Limb (tissue), 2 donors: ENCODE measurements at regions not wholly inside any gene's neighbourhood (a gene's known extent, or its start where the extent isn't known, plus 50 kb on each side); places are given as distances from the start of the nearest gene placed in this dataset.
"Not testable (repeated sequence)": the region's sequence is repeated elsewhere in the genome, so short reads cannot be mapped to it uniquely, and the experiment has no call there.

ENCODE experiments used
- DNase-seq, 2 donors: peaks; one replicate each; pipeline ENCODE4 v3.0.0-alpha.2; 2016; ENCODE audit errors: extremely low spot score in 2 of 2

DNA sequence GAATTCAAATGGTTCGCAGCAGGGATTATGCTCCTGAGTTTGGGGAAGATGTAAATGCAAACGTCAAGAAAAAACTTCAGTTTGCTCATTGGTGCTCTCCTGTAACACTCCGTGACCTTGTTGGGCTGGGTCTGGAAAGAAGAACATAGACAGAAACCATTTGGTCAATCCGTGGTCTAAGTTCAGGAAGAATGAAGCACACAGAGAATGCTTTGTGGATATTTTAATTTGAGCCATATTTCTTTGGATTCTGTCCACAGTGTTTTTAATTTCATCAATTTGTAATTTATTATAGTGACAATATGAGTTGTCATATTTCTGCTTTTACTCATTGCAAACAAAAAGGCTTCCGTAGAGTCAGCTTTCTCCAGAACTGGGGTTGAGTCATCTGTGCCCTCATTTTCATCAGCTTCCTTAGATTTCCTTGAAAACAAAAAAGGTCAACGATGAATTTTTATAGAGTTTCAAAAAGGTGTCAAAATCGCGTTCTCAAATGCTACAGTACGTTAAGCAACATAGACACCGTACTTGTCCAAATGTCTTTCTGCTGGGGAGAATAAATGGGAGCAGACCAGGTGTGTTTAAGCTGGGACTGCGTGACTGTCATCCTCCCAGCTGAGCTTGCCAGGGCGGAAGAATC is 606.4 kb downstream of the RNF144A start:
- DNase-seq, result no peak

DNA sequence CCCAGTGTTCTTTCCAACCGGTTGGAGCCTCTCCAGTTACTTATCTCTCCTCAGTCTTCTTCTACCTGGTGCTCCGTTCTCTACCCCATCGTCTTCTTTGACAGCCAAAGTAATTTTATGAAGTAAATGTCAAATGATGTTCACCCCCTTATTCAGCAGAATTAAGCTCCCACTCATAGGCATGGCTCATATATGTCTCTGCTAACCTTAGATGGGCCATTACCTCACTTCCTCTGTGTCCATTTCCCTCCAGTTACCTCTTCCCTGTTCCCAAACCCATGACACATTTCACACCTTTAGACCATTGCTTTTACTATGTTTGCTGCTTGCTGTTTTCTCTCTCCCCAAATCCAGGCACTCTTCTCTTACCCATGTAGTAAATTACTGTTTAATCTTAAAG is 607.0 kb downstream of the RNF144A start:
- DNase-seq, result no peak

DNA sequence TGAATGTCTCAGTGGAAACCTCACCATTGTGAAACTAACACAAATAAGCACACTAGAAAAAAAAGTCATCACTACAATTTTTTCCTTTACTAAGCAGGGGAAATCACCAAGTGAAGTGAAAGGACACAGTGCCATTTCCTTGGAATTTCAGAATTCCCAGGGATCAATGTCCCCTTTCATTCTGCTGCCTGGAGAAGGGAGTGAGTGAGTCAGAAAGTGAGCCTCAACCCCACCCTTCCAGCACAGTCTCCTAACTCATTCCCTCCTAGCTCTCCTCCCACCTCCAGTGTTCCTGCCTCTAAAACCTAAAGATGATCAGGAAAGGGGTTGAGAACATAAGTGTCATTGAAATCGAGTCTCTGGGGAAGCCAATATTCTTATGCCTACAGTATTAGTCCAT is 608.5 kb downstream of the RNF144A start:
- no peak for DNase-seq

DNA sequence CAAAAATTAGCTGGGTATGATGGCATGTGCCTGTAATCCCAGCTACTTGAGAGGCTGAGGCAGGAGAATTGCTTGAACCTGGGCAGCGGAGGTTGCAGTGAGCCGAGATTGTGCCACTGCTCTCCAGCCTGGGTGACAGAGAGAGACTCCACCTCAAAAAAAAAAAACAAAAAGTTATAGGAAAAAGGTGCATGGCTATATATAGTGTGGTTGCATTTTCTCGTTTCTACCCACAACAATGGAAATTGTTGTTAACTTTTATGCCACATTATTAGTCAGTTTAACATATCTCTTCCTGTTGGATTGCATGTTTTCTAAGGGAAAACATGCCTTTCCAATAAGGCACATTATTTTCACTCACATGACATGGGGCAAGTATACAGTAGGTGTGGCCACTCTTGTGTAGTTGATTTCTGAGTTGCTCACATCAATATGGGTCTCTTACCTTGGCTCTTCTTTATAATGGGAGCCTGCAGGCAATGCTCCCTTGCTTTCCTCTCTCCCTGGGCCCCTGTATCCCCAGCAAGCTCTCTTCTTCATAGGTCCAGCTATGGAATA is 610.0 kb downstream of the RNF144A start:
- no peak for DNase-seq

DNA sequence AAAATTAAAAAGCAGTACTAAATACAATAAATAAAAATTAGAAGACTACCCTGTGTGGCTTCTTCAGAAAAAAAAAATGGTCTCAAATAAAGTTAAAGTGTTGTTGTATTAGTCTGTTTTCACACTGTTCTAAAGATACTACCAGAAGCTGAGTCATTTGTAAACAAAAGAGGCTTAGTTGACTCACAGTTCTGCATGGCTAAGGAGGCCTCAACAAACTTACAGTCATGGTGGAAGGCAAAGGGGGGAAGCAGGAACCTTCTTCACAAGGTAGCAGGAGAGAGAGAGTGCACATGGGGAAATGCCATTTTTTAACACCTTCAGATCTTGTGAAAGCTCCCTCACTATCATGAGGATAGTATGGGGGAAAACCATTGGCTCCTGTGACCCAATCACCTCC is 612.8 kb downstream of the RNF144A start:
- DNase-seq, result no peak

DNA sequence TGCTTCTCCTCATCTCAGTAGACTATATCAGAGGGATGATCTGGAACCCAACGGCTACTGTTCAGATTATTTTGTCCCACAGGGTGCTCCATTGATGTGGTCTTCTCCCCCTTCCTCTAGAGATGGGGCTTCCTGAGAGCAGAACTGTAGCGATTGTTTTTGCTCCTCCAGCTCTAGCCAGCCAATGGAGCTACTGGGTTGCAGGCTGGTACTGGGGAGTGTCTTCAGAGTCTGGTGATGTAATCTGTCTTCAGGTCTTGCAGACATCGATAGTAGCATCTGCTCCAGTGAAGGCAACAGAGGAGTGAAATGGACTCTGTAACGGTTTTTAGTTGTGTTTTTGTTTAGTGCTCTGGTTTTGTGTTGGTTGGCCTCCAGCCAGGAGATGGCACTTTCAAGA is 621.9 kb downstream of the RNF144A start:
- DNase-seq, result no peak

DNA sequence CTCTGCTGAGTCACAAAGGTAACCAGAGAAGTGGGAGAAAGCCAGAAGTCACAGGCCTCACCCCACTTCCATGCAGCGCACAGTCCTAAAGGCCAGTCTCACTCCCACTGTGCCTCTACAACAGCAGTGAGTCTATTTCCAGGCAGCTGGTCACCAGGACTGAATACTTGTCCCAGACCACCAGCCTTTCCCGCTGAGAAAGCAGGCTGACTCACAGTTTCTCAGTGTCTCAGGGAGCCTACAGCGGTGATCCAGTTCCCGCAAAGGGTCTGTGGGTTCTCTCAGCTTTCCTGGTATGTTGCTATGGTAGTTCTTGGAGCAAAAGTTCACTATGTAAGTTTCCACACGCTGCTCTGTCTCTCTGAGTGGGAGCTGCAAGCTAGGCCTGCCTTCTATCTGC is 622.5 kb downstream of the RNF144A start:
- DNase-seq, result no peak

DNA sequence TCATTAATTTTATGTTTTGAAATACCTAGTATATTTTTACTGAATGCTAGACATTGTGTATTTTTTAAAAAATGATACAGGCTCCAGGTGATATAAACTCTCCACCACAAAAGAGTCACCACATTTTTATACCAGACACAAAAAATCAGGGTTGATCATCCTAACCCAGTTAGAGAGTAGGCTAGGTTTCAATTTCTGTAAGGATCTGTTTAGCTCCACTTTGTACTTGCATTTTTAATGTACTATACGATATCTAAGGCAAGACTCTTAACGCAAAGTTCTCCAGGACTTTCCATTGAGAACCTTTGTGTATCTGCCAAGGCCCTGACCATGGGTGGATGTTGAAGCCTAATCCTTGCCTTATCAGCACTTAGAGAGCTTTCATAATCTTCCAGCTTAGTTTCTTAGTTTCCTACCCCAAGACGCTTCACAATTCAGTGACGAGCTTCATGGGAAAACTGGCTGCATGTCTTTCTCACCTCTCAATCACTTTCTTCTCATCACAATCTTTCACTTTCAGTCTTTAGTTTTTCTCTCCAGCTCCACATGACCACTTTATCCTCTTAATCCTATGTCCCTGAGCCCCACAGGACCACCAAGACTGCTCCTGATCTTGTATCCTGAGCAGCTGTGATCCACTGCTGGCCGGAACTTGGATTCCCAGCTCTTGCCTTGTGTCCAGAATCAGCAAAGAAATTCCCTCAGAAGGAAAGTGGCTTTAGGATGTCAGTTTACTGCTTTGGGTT is 635.8 kb downstream of the RNF144A start:
- DNase-seq, result no peak

DNA sequence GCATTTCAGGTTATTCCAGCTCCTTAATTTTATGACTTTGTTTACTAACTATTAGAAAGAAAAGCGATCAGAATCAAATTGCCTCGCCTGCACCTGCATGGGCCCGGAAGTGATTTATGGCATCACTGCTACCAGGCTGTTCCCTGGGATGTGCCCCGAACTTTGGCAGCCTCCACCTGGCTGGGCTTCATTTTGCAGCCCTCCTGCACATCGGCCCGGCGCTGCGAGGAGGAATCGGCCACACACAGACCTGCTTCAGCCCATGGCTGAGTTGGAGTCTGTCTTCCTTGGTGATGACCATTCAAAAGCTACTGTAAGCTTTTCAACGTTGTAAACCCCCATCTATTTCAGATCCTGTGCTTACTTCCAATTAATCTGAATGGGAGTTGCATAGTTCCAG is 638.0 kb downstream of the RNF144A start:
- no peak for DNase-seq

DNA sequence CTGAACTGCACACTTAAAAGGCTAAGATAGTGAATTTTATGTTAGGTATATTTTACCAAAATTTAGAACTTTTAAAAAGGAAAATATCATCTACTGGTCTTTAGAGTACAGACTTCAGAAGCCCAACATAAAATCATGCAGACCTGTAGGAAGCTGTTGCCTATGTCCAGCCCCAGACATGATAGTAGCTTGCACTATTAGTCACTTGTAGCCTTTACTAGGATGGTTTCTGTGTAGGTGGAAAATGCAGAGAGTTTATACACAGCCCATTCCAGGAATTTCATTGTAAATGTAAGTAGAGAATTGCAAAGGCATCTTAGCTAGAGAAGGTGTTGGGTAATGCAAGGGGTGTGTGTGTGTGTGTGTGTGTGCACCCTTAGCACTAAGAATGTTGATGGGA is 640.2 kb downstream of the RNF144A start:
- DNase-seq, result no peak

DNA sequence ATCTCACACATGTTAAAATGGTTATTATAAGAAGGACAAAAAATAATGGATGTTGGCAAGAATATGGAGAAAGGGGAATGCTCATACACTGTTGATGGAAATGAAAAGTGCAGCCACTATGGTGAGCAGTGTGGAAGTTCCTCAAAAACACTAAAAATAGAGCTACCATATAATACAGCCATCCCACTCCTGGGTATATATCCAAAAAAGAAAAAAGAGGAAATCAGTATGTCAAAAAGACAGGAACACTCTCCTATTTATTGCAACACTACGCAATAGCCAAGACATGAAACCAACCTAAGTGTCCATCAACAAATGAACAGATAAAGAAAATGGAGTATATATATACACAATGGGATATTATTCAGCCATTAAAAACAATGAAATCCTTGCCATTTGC is 642.6 kb downstream of the RNF144A start:
- no peak for DNase-seq

DNA sequence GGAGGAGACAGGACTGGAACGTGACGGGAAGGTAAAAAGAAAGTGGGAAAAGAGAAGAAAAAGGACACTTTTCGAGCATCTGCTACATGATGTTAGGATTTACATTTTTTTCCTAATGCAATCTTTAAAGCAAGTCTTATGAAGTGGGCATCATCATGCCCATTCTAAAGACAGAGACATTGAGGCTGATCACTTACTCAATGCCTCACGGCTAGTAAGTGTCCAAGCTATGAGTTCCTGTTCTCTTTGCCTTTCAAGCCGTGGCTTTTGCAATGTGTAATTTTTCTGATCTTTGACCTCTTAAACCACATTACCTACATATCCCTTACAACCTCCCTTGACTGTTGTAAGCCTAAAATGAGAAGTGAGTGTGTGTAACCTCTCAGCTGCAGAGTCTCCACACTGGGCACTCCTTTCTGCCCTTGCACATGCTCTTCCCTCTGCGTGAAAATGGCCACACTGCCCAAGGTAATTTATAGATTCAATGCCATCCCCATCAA is 649.2 kb downstream of the RNF144A start:
- no peak for DNase-seq

DNA sequence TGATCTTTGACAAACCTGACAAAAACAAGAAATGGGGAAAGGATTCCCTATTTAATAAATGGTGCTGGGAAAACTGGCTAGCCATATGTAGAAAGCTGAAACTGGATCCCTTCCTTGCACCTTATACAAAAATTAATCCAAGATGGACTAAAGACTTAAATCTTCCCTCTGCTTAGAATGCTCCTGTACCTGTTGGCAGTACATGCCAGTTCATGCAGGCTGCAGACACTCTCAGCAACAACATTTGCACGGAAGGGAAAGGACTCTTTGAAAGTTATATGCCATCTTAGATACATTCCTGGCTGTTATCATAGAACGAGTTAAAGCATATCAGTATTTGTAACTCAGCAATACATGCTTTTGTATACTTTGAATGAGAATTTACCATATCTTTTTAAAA is 649.9 kb downstream of the RNF144A start:
- not testable (repeated sequence) for DNase-seq

DNA sequence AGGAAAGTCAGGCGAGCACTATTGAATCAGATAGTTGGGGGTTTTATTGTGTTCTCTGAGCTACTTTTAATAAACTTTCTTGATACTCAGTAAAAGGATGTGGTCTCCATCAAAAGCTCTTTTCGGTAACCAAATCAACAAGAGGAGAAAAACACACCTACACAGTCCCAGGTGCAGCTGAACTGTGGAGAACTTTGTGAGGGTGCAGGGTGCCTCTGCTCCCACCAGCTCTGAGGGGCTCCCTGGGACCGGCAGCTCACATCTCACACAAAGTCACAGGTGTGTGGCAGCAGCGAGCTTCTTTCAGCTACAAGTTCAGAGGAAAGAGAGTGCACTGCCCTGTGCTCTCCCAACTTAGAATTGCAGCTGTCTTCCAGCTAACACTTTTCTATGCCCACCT is 650.4 kb downstream of the RNF144A start:
- no peak for DNase-seq

DNA sequence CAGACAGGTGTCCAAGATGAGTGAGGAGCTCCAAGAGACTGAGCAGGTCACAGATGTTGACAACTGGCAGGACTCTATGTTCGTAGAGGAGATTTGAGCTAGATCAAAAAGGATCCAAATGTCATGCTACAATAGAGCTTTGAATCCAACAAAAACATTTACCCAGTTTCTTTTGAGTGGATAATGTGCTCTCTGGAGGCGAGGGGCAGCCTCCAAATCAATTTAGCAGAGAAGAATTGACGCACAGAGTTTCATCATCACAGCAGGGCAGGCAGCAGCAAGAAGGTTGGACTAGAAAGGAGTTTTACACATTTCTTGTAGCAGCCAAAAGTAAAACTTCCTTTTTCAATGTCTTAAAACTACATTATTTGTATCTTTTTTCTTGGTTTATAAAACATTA is 653.0 kb downstream of the RNF144A start:
- no peak for DNase-seq

DNA sequence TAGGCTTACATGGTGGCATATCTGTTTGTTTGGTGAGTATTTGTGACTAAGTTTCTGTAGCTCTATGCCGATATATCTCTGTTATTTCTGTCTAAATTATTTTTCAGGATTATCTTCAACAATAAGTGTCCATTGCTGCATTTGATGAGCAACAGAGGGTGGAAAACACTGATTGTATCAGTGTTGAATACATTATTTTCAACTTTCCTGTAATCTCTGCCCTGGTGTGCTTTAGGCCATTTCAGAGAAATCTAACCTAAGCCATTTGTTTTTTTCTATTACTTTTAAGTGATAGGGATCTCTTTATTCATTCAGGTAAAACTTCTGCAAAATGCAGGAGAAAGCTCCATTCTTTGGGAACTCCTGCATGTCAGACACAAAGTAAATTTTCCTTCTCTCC is 654.5 kb downstream of the RNF144A start:
- no peak for DNase-seq

DNA sequence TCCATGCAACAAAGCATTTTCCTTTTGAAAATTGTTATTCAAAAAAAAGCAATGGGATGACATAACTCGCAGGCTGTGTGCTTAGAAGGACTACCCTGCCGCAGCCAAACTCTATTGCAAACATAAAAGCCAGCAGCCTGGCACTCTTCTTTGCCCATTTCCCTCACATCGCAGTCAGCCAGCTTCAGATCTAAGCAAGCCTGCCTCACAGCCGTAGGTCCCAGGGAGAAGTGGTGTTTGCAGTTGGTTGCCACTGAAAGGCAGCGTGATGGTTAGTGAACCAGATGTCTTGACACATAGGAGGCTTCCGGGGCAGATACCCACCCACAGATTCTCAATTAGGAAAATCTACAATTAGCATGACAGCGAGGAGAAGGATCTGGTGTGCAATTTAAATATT is 655.2 kb downstream of the RNF144A start:
- no peak for DNase-seq

DNA sequence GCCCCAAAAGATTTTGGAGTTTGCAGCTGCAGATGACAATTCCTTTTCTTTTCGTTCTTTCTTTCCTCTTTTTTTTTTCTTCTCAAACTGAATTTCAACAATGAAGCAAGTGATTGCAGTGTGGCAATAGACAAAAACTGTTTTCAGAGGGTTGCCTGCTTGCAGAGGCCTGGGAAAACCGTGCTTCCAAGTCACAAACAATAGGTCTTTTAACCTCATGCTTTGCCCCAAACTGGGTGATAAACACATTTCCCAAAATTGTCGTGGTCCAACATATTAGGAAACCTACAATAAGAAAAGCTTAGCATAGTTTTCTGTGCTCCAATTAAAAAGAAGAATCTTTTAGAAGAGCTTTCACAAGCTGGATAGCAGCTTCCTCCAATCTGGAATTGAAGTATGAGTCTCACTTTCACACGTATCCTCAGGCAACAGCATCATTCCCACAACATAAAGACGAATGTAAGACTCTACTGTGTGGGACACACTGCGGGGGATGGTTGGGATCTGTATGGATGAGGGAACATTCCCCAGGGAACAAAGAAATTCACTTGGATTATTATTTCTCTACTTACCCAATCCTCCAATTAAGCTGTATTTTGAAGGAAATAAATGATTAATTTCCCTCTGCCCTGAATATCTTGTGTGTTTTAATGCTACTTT is 656.1 kb downstream of the RNF144A start:
- no peak for DNase-seq

DNA sequence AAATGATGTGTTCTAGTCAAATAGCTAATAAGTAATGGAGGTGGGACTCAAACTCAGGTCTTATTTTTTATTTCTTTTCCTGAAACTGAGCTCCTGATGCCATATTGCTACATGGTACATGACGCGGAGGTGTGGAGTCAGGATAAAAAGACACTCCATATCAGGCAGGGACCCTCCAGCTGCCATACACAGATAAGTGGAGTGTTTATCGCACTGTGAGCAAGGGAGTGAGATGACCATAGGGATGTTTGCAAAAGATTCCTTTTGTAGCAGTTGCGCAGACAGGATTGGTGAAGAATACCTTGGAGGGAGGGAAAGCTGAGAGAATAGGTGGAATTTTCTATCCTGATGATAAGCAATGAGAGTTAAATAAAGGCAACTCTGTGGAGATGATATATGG is 657.2 kb downstream of the RNF144A start:
- DNase-seq, result no peak

DNA sequence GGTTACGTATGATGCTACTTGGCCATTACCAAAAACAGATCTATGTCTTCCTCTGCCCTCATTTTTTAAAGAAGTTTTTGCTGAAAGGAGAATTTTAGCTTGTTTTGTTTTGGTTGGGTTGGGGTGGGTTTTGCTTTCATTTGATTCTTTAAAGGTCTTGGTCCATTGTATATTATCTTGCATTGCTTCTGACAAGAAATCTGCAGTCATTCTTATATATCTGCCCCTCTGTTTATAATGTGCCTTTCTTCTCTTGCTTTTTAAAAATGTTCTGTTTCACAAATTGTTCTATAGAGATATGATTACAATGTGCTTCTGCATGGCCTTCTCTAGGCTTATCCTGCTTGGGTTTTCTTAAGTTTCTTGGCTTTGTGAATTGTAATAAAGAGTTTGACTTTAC is 660.6 kb downstream of the RNF144A start:
- no peak for DNase-seq

DNA sequence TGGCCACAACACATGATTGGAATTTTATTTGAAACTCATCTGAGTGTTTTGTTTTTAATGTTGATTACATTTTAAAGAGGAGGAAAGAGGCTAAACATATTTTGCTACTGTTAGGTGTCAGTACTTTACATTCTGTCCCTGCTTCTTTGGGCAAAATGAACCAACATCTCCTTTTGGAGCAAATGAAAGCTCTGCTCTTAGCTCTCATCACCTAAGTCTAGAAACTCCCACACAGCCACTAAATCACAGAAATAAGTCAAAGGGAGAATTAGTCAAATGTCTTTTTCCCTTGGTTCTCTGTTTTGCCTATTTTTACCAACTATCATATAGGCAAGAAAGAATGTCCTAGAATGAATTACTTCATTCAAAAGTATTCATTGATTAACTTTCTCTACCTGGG is 666.8 kb downstream of the RNF144A start:
- no peak for DNase-seq

DNA sequence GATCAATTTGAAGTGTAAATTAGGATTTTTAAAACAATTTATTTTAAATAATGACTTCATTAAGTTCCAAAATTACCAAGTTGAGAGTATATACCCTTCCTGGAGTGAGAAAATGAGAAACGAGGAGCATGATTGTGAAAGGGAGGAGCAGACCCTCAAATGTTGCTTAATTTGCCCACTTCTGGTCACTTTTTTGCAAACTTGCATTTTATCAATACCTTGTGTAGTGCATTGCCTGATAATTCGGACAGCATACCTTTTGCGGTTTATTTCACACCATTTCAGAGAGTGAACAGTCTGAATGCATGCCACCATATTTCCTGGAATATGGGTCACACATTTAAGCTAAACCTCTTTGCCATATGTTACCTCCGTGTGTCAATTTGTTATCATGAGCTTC is 669.7 kb downstream of the RNF144A start:
- DNase-seq, result no peak
